ENCODE measurements at regions not wholly inside any gene's neighbourhood (a gene's known extent, or its start where the extent isn't known, plus 50 kb on each side); places are given as distances from the start of the nearest gene placed in this dataset.

DNA sequence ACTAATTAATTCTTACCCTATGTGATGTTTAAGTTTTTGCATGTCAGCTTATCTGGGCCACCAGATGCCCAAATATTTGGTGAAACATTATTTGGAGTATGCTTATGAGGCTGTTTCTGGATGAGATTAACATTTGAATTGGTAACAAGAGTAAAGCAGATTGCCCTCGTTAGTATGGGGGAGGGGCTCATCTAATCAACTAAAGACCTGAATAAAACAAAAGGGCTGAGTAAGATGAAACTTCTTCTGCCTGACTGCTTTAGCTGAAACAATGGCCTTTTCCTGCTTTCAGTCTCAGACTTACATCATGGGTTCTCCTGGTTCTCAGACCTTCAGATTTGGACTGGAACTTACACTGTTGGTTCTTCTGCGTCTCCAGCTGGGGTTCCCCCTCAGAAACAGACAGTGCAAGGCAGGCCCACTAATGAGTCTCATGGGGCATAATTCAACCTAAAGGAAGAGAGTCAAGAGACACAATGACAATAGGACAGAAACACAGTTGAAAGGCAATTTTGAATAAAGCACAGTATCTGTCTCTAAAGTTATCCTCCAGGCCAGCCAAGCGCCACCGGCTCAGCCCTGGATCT lies 288.4 kb downstream of the CAAP1 start:
- no peak overlapping the region for H3K4me3 ChIP-seq (ENCODE audit: low read length, poor library complexity, severe bottlenecking)
- no peak overlapping the region for H3K9ac ChIP-seq (ENCODE audit: low read depth, low read length, poor library complexity, severe bottlenecking)
- no peaks in the 10 kb centered on the region for H4K20me1 ChIP-seq (ENCODE audit: insufficient read depth, low read length, poor library complexity, severe bottlenecking)
- no peaks in the 10 kb centered on the region for H3K79me2 ChIP-seq (ENCODE audit: insufficient read depth, low read length)
- no peak for TF ChIP-seq EZH2phosphoT487 (IDR thresholded peaks at IDR 0.05; ENCODE audit: borderline replicate concordance)
- TF ChIP-seq, protein P1, sequence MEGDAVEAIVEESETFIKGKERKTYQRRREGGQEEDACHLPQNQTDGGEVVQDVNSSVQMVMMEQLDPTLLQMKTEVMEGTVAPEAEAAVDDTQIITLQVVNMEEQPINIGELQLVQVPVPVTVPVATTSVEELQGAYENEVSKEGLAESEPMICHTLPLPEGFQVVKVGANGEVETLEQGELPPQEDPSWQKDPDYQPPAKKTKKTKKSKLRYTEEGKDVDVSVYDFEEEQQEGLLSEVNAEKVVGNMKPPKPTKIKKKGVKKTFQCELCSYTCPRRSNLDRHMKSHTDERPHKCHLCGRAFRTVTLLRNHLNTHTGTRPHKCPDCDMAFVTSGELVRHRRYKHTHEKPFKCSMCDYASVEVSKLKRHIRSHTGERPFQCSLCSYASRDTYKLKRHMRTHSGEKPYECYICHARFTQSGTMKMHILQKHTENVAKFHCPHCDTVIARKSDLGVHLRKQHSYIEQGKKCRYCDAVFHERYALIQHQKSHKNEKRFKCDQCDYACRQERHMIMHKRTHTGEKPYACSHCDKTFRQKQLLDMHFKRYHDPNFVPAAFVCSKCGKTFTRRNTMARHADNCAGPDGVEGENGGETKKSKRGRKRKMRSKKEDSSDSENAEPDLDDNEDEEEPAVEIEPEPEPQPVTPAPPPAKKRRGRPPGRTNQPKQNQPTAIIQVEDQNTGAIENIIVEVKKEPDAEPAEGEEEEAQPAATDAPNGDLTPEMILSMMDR (conservative IDR thresholded peaks at IDR 0.05; ENCODE audit: low read length): no peak
- H3K4me1 ChIP-seq (ENCODE audit: insufficient read depth, low read length, poor library complexity, severe bottlenecking): no peaks in the 10 kb centered on the region
- no peaks in the 10 kb centered on the region for H3F3A ChIP-seq (ENCODE audit: low read depth)
- no peaks in the 10 kb centered on the region for H3K27me3 ChIP-seq (ENCODE audit: insufficient read depth, low read length, poor library complexity, severe bottlenecking)
- H3K9me2 ChIP-seq (replicated peaks; ENCODE audit: low read depth, low read length): no peaks in the 10 kb centered on the region
- no peaks in the 10 kb centered on the region for H3K36me3 ChIP-seq (ENCODE audit: insufficient read depth, low read length)
- no peak overlapping the region for H2AFZ ChIP-seq (ENCODE audit: low read length)
- H3K9me3 ChIP-seq (ENCODE audit: insufficient read depth, low read depth, low read length): no peaks in the 10 kb centered on the region
- no peak overlapping the region for H3K4me2 ChIP-seq (ENCODE audit: low read depth, low read length, poor library complexity, severe bottlenecking)

DNA sequence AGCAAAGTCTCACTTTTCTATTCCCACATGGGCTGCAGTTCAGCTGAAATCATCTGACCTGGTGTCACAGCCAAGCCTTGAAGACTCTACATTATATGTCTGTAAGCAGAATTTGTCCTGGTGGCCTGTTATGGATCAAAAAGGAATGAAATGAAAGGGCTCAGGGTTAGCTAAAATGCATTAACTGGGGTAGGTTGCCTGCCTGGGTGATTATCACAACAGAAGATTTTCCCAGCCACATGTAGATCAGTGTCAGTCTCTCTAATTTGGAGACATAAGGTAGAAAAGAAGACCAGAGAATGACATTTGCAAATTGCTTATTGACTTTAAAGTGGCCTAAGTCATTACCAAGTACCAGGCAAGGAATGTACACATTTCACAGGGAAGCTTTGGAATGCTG lies 289.0 kb downstream of the CAAP1 start:
- H3K9me3 ChIP-seq (ENCODE audit: insufficient read depth, low read depth, low read length): no peaks in the 10 kb centered on the region
- no peaks in the 10 kb centered on the region for H3K79me2 ChIP-seq (ENCODE audit: insufficient read depth, low read length)
- no peak overlapping the region for H3K4me3 ChIP-seq (ENCODE audit: low read length, poor library complexity, severe bottlenecking)
- no peaks in the 10 kb centered on the region for H3K36me3 ChIP-seq (ENCODE audit: insufficient read depth, low read length)
- no peak overlapping the region for H2AFZ ChIP-seq (ENCODE audit: low read length)
- no peaks in the 10 kb centered on the region for H3F3A ChIP-seq (ENCODE audit: low read depth)
- no peaks in the 10 kb centered on the region for H3K4me1 ChIP-seq (ENCODE audit: insufficient read depth, low read length, poor library complexity, severe bottlenecking)
- no peak overlapping the region for H3K9ac ChIP-seq (ENCODE audit: low read depth, low read length, poor library complexity, severe bottlenecking)
- no peaks in the 10 kb centered on the region for H3K9me2 ChIP-seq (replicated peaks; ENCODE audit: low read depth, low read length)
- no peaks in the 10 kb centered on the region for H4K20me1 ChIP-seq (ENCODE audit: insufficient read depth, low read length, poor library complexity, severe bottlenecking)
- no peak overlapping the region for H3K4me2 ChIP-seq (ENCODE audit: low read depth, low read length, poor library complexity, severe bottlenecking)
- H3K27me3 ChIP-seq (ENCODE audit: insufficient read depth, low read length, poor library complexity, severe bottlenecking): no peaks in the 10 kb centered on the region
- TF ChIP-seq, protein P1 (conservative IDR thresholded peaks at IDR 0.05; ENCODE audit: low read length): no peak
- TF ChIP-seq EZH2phosphoT487 (IDR thresholded peaks at IDR 0.05; ENCODE audit: borderline replicate concordance): no peak

DNA sequence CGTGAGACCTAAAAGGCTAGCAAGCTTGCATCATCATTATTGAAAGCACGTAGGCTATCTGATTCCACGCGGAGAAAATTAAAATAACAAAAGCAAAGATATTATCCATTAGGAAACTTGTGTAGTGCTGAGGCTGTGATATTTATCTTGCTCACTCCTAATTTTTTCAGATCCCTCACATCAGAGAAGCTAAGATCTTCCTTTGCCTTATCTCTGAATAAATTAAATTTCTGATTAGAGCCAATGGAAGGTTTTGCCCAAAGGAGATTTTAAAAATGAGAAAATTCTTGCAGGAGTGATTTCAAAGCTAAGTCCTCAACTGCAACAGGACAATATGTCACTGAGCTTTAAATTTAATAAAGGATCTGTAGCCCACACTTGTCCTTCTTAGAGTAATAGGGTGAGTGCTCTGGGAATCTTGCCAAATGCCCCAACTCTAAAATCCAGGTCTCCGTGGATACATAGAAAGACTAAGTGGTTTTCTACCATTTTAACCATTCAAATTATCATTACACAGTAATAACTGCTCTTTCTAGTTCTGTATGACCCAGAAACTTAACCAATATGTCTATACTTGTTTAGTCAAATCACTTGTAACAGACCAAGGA lies 295.0 kb downstream of the CAAP1 start:
- no peaks in the 10 kb centered on the region for H3K27me3 ChIP-seq (ENCODE audit: insufficient read depth, low read length, poor library complexity, severe bottlenecking)
- H3K4me3 ChIP-seq (ENCODE audit: low read length, poor library complexity, severe bottlenecking): no peak overlapping the region
- TF ChIP-seq, protein P1 (conservative IDR thresholded peaks at IDR 0.05; ENCODE audit: low read length): no peak
- TF ChIP-seq EZH2phosphoT487 (IDR thresholded peaks at IDR 0.05; ENCODE audit: borderline replicate concordance): no peak
- H3K9me3 ChIP-seq (ENCODE audit: insufficient read depth, low read depth, low read length): no peaks in the 10 kb centered on the region
- no peak overlapping the region for H3K4me2 ChIP-seq (ENCODE audit: low read depth, low read length, poor library complexity, severe bottlenecking)
- no peaks in the 10 kb centered on the region for H3F3A ChIP-seq (ENCODE audit: low read depth)
- no peaks in the 10 kb centered on the region for H3K4me1 ChIP-seq (ENCODE audit: insufficient read depth, low read length, poor library complexity, severe bottlenecking)
- H3K9ac ChIP-seq (ENCODE audit: low read depth, low read length, poor library complexity, severe bottlenecking): no peak overlapping the region
- no peaks in the 10 kb centered on the region for H3K9me2 ChIP-seq (replicated peaks; ENCODE audit: low read depth, low read length)
- no peaks in the 10 kb centered on the region for H3K36me3 ChIP-seq (ENCODE audit: insufficient read depth, low read length)
- H4K20me1 ChIP-seq (ENCODE audit: insufficient read depth, low read length, poor library complexity, severe bottlenecking): no peaks in the 10 kb centered on the region
- H3K79me2 ChIP-seq (ENCODE audit: insufficient read depth, low read length): no peaks in the 10 kb centered on the region
- no peak overlapping the region for H2AFZ ChIP-seq (ENCODE audit: low read length)
